H1 (cell line): ENCODE measurements at regions not wholly inside any gene's neighbourhood (a gene's known extent, or its start where the extent isn't known, plus 50 kb on each side); places are given as distances from the start of the nearest gene placed in this dataset.

ENCODE experiments used
- CTCF ChIA-PET: fragments of 300-600 bp; sonication (Branson Sonifier 250); formaldehyde crosslinking; loops from one replicate; lab custom pipeline; 2021; ENCODE audit not compliant: partially characterized antibody; lab: Charles Lee
- POLR2A ChIA-PET: fragments of 300-600 bp; sonication (Branson Sonifier 250); formaldehyde crosslinking; loops from one replicate; lab custom pipeline; 2021; ENCODE audit warnings: inconsistent platforms; ENCODE audit not compliant: partially characterized antibody; lab: Charles Lee
- DNase-seq, 2 experiments: peaks; one replicate each; pipeline versions ENCODE4 v3.0.0 to v3.0.0-alpha.2; 2010 to 2022; ENCODE audit warnings: low spot score in 2 of 2, low read depth in 1 of 2, mixed read lengths in 1 of 2
- FAIRE-seq: peaks from 2 replicates; lab custom pipeline; 2011; peaks lifted over from hg19 to GRCh38; lab: Jason Lieb, UNC
- H2AFZ ChIP-seq: 2 replicates; pipeline ENCODE4 v1.8.1; 2012; ENCODE audit warnings: low read length, inconsistent platforms
- H2AK5ac ChIP-seq: 2 replicates; pipeline ENCODE4 v1.6.1; 2013; ENCODE audit warnings: low read depth, low read length
- H2BK120ac ChIP-seq: replicated peaks from 2 replicates; pipeline ENCODE3; 2013; ENCODE audit warnings: low read depth, low read length, inconsistent platforms
- H2BK12ac ChIP-seq: 2 replicates; pipeline ENCODE4 v1.6.1; 2013; ENCODE audit warnings: low read depth, low read length
- H2BK15ac ChIP-seq: 2 replicates; pipeline ENCODE4 v1.6.1; 2013; ENCODE audit warnings: low read length
- H2BK20ac ChIP-seq: 2 replicates; pipeline ENCODE4 v1.6.1; 2013; ENCODE audit warnings: low read length
- H2BK5ac ChIP-seq: 2 replicates; pipeline ENCODE4 v1.6.1; 2013; ENCODE audit warnings: low read depth, low read length
- H3K14ac ChIP-seq: 2 replicates; pipeline ENCODE4 v1.6.1; 2013; ENCODE audit warnings: inconsistent platforms; ENCODE audit not compliant: insufficient read length
- H3K18ac ChIP-seq: 2 replicates; pipeline ENCODE4 v1.6.1; 2013; ENCODE audit warnings: low read length; ENCODE audit errors: extremely low read depth
- H3K23ac ChIP-seq: 2 replicates; pipeline ENCODE4 v1.6.1; 2013; ENCODE audit warnings: inconsistent platforms; ENCODE audit not compliant: insufficient read length
- H3K23me2 ChIP-seq: 2 replicates; pipeline ENCODE4 v1.6.1; 2013; ENCODE audit warnings: low read depth, low read length
- H3K27ac ChIP-seq: 2 replicates; pipeline ENCODE4 v1.6.1; 2011; ENCODE audit warnings: low read depth, low read length, inconsistent platforms
- H3K27me3 ChIP-seq, 4 experiments: replicated peaks in 1 of 4; 1 replicate in 1 of 4; 2 replicates in 3 of 4; pipeline versions ENCODE4 v1.6.1 to v1.8.1; 2011 to 2013; ENCODE audit warnings: low read length in 3 of 4, mild to moderate bottlenecking in 3 of 4, inconsistent platforms in 2 of 4, mixed read lengths in 2 of 4, moderate library complexity in 1 of 4; ENCODE audit not compliant: control insufficient read depth in 3 of 4, insufficient read depth in 3 of 4; ENCODE audit errors: extremely low read depth in 1 of 4
- H3K36me3 ChIP-seq, 4 experiments: 2 replicates each; pipeline versions ENCODE4 v1.6.1 to v1.8.1; 2011 to 2013; ENCODE audit warnings: mild to moderate bottlenecking in 4 of 4, low read length in 3 of 4, moderate library complexity in 2 of 4, control low read depth in 1 of 4, inconsistent platforms in 1 of 4; ENCODE audit not compliant: insufficient read depth in 4 of 4, control insufficient read depth in 2 of 4
- H3K4ac ChIP-seq: replicated peaks from 2 replicates; pipeline ENCODE3; 2013; ENCODE audit warnings: low read length, low read depth, mixed read lengths, inconsistent platforms; ENCODE audit not compliant: insufficient read length
- H3K4me1 ChIP-seq, 4 experiments: replicated peaks in 1 of 4; 1 replicate in 1 of 4; 2 replicates in 3 of 4; pipeline versions ENCODE4 v1.6.1 to v1.8.1; 2011 to 2013; ENCODE audit warnings: low read length in 3 of 4, inconsistent platforms in 2 of 4, mixed read lengths in 1 of 4; ENCODE audit not compliant: insufficient read depth in 4 of 4, control insufficient read depth in 3 of 4
- H3K4me2 ChIP-seq, 2 experiments: 2 replicates each; pipeline versions ENCODE4 v1.6.1 to v1.8.1; 2011 to 2013; ENCODE audit warnings: low read depth in 2 of 2, low read length in 2 of 2, control low read depth in 1 of 2, inconsistent platforms in 1 of 2, mild to moderate bottlenecking in 1 of 2; ENCODE audit not compliant: insufficient read depth in 1 of 2
- H3K4me3 ChIP-seq, 4 experiments: fragments of 200-600, 300-600 bp in 1 of 4; sonication (generic), shearing (Covaris generic), sonication (Bioruptor Twin) in 1 of 4; 2 replicates each; pipeline versions ENCODE4 v1.5.1 to v1.8.1; 2011 to 2016; ENCODE audit warnings: low read length in 4 of 4, low read depth in 3 of 4, control low read depth in 2 of 4, inconsistent platforms in 2 of 4, mild to moderate bottlenecking in 2 of 4, mixed read lengths in 1 of 4, moderate library complexity in 1 of 4; ENCODE audit not compliant: insufficient read depth in 2 of 4; ENCODE audit errors: extremely low read depth in 1 of 4
- H3K56ac ChIP-seq: replicated peaks from 2 replicates; pipeline ENCODE3; 2013; ENCODE audit warnings: low read depth, mild to moderate bottlenecking, mixed read lengths, low read length, inconsistent platforms; ENCODE audit not compliant: insufficient read length
- H3K79me1 ChIP-seq: 2 replicates; pipeline ENCODE4 v1.6.1; 2013; ENCODE audit warnings: low read depth, low read length, control low read depth
- H3K79me2 ChIP-seq, 2 experiments: 2 replicates each; pipeline versions ENCODE4 v1.6.1 to v1.8.1; 2012 to 2013; ENCODE audit warnings: low read length in 2 of 2, mild to moderate bottlenecking in 2 of 2, inconsistent platforms in 1 of 2; ENCODE audit not compliant: insufficient read depth in 2 of 2, control insufficient read depth in 1 of 2
- H3K9ac ChIP-seq, 4 experiments: replicated peaks in 1 of 4; 1 replicate in 1 of 4; 2 replicates in 3 of 4; pipeline versions ENCODE4 v1.6.1 to v1.8.1; 2011 to 2013; ENCODE audit warnings: low read depth in 3 of 4, low read length in 3 of 4, control low read depth in 2 of 4, mild to moderate bottlenecking in 2 of 4, moderate library complexity in 2 of 4, inconsistent platforms in 1 of 4; ENCODE audit errors: extremely low read depth in 1 of 4
- H3K9me3 ChIP-seq, 2 experiments: 2 replicates each; pipeline versions ENCODE4 v1.6.1 to v1.8.1; 2012 to 2013; ENCODE audit warnings: mild to moderate bottlenecking in 2 of 2, moderate library complexity in 2 of 2, control low read depth in 1 of 2, inconsistent platforms in 1 of 2, low read depth in 1 of 2, low read length in 1 of 2, mixed read lengths in 1 of 2; ENCODE audit not compliant: insufficient read depth in 2 of 2
- H4K20me1 ChIP-seq, 2 experiments: replicated peaks in 1 of 2; 2 replicates each; pipeline versions ENCODE3 to v1.8.1; 2011 to 2013; ENCODE audit warnings: inconsistent platforms in 2 of 2, low read length in 2 of 2, mild to moderate bottlenecking in 1 of 2; ENCODE audit not compliant: insufficient read depth in 2 of 2, control insufficient read depth in 1 of 2
- H4K5ac ChIP-seq: 2 replicates; pipeline ENCODE4 v1.6.1; 2013; ENCODE audit warnings: low read length, low read depth, mixed read lengths, inconsistent platforms; ENCODE audit not compliant: insufficient read length
- H4K8ac ChIP-seq: 2 replicates; pipeline ENCODE4 v1.8.0; 2013; ENCODE audit warnings: mild to moderate bottlenecking, moderate library complexity, low read length, inconsistent platforms; ENCODE audit not compliant: insufficient read depth; ENCODE audit errors: extremely low read depth
- H4K91ac ChIP-seq: replicated peaks from 2 replicates; pipeline ENCODE3; 2013; ENCODE audit warnings: low read length, mixed read lengths, inconsistent platforms; ENCODE audit not compliant: insufficient read length
- BCL11A ChIP-seq, 2 experiments: IDR thresholded peaks; one replicate each; pipeline ENCODE4 v1.6.1; 2011; ENCODE audit warnings: low read depth in 2 of 2, low read length in 2 of 2, mild to moderate bottlenecking in 2 of 2
- CHD1 ChIP-seq: IDR thresholded peaks from 2 replicates; pipeline ENCODE4 v1.6.1; 2012; ENCODE audit warnings: low read depth, low read length, improper control_type of control experiment
- CHD2 ChIP-seq: IDR thresholded peaks from 2 replicates; pipeline ENCODE4 v1.6.1; 2012; ENCODE audit warnings: low read length, improper control_type of control experiment
- JUND ChIP-seq: IDR thresholded peaks from 2 replicates; pipeline ENCODE4 v1.6.1; 2011; ENCODE audit warnings: mild to moderate bottlenecking, improper control_type of control experiment, low read length
- KDM5A ChIP-seq: fragments of 200-600 bp; IDR thresholded peaks from 2 replicates; pipeline ENCODE4 v1.7.1; 2012; ENCODE audit warnings: mild to moderate bottlenecking, low read length, inconsistent platforms, mixed read lengths
- PHF8 ChIP-seq: fragments of 200-600 bp; sonication (generic); conservative IDR thresholded peaks from 2 replicates; pipeline ENCODE4 v1.7.1; 2012; ENCODE audit warnings: low read depth, mild to moderate bottlenecking, inconsistent platforms, low read length, moderate library complexity
- POLR2A ChIP-seq, 2 experiments: IDR thresholded peaks; 1 replicate in 1 of 2; 2 replicates in 1 of 2; pipeline ENCODE4 v1.6.1; 2011; ENCODE audit warnings: low read depth in 2 of 2, low read length in 2 of 2, mild to moderate bottlenecking in 2 of 2; ENCODE audit errors: control extremely low read depth in 1 of 2
- POLR2AphosphoS5 ChIP-seq: IDR thresholded peaks from 2 replicates; pipeline ENCODE4 v1.6.1; 2011; ENCODE audit warnings: low read depth, low read length
- RAD21 ChIP-seq, 2 experiments: IDR thresholded peaks in 1 of 2; conservative IDR thresholded peaks in 1 of 2; 2 replicates each; pipeline ENCODE4 v1.6.1; 2011; ENCODE audit warnings: low read depth in 2 of 2, low read length in 2 of 2, improper control_type of control experiment in 1 of 2, inconsistent platforms in 1 of 2, mild to moderate bottlenecking in 1 of 2, moderate library complexity in 1 of 2
- RFX5 ChIP-seq: IDR thresholded peaks from 2 replicates; pipeline ENCODE4 v1.6.1; 2011; ENCODE audit warnings: low read depth, low read length, improper control_type of control experiment, borderline replicate concordance
- SRF ChIP-seq: IDR thresholded peaks from 2 replicates; pipeline ENCODE4 v1.6.1; 2011; ENCODE audit warnings: mild to moderate bottlenecking, low read depth, low read length, moderate library complexity
- WGBS, 2 experiments: shearing (Covaris generic) in 1 of 2; methylation state at CpG; one replicate each; pipeline versions ENCODE4 v1.1.6 to v1.1.7; 2013 to 2015; ENCODE audit warnings: low lambda C conversion rate in 2 of 2, mixed read lengths in 2 of 2, inconsistent platforms in 1 of 2, low coverage in 1 of 2, missing lambda C conversion rate in 1 of 2; ENCODE audit not compliant: insufficient replicate concordance in 2 of 2, insufficient coverage in 1 of 2, insufficient read length in 1 of 2; ENCODE audit errors: extremely low coverage in 1 of 2, missing lambda C conversion rate in 1 of 2; 5-methylcytosine and 5-hydroxymethylcytosine counted together
- TF ChIP-seq, protein P1 (sequence below): IDR thresholded peaks from 2 replicates; pipeline ENCODE4 v1.6.1; 2011; ENCODE audit warnings: low read length, improper control_type of control experiment

DNA sequence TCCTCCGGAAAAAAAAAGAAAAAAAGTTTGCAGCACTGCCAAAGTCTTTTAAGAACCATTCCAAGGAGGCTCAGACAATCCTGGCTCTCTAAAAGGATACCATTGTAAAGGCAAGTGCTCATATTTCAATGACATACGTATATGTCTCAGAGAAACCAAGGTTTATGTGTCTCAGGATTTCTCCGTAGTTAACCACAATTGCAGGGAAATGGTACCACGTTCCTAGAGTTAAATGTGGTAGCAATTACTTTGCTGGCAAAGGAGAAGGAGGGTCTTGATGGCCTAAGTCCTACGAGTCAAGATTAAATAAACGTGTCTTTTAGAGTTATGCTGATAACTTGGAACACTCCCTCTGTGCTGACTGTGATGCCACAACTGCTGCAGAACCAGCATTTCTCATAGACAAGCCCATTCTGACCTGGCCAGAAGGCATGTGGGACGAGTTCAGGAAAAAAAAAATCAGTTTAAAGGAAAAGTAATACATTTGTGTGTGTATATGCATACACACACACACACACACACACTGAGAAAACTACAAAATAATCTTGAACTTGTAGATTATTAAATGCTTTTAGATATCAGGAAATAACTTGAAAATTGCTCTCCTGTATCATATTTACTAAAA is 245.9 kb downstream of the FGFR2 start:
- H3K9ac ChIP-seq = no peak overlapping the region
- H3K9me3 ChIP-seq = peaks cover 0 to 2% of the 10 kb centered on the region in 2 experiments; a peak in 1 of 4 replicates
- no peaks in the 10 kb centered on the region for H3K27me3 ChIP-seq
- H2AK5ac ChIP-seq = no peak overlapping the region
- no peak for DNase-seq
- H3K27ac ChIP-seq = no peak overlapping the region
- no peaks in the 10 kb centered on the region; a peak in 1 of 8 replicates for H3K36me3 ChIP-seq
- H3K79me2 ChIP-seq = no peaks in the 10 kb centered on the region
- no peaks in the 10 kb centered on the region for H3K4me1 ChIP-seq
- H2BK15ac ChIP-seq = no peak overlapping the region
- no peak overlapping the region for H3K4ac ChIP-seq
- H3K56ac ChIP-seq = no peak overlapping the region
- CTCF ChIA-PET = no interaction called here
- POLR2A ChIA-PET = interaction anchor here (1.0 kb wide), 1 partner anchor 13 kb away, joined by 4 read pairs; no protein-coding TSS in a partner anchor
- no peak overlapping the region for H2BK12ac ChIP-seq
- no peak for TF ChIP-seq CHD1
- TF ChIP-seq KDM5A = no peak
- no peak for TF ChIP-seq POLR2AphosphoS5
- no peak for TF ChIP-seq CHD2
- no peak for TF ChIP-seq SRF
- TF ChIP-seq JUND = no peak
- TF ChIP-seq, protein P1, sequence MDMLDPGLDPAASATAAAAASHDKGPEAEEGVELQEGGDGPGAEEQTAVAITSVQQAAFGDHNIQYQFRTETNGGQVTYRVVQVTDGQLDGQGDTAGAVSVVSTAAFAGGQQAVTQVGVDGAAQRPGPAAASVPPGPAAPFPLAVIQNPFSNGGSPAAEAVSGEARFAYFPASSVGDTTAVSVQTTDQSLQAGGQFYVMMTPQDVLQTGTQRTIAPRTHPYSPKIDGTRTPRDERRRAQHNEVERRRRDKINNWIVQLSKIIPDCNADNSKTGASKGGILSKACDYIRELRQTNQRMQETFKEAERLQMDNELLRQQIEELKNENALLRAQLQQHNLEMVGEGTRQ = no peak
- no peak for TF ChIP-seq PHF8
- TF ChIP-seq RAD21 (IDR thresholded peaks at IDR 0.05 in 1 of 2, conservative IDR thresholded peaks at IDR 0.05 in 1 of 2; ENCODE audit: low read depth in 2 of 2, low read length in 2 of 2) = no peak
- TF ChIP-seq BCL11A (IDR thresholded peaks at IDR 0.05; ENCODE audit: low read depth in 2 of 2, low read length in 2 of 2) = no peak
- no peak for TF ChIP-seq RFX5
- no peak for TF ChIP-seq POLR2A (IDR thresholded peaks at IDR 0.05; ENCODE audit: control extremely low read depth in 1 of 2, low read depth in 2 of 2, low read length in 2 of 2)
- TF ChIP-seq, all 59 proteins: peak for 0
- Histone ChIP-seq H4K91ac (no peak overlapping the region), H3K4me2 (no peak overlapping the region), H3K14ac (no peak overlapping the region), H4K8ac (no peak overlapping the region), H3K23ac (no peak overlapping the region), H2BK5ac (no peak overlapping the region), H2BK20ac (no peak overlapping the region), H2BK120ac (no peak overlapping the region), H3K23me2 (no peaks in the 10 kb centered on the region), H3K18ac (no peak overlapping the region), H4K5ac (no peak overlapping the region), H3K4me3 (no peak overlapping the region), H3K79me1 (no peaks in the 10 kb centered on the region), H4K20me1 (no peaks in the 10 kb centered on the region), H2AFZ (no peak overlapping the region)
- 92% methylated on average over 7 of the region's 7 CpGs; no CpG with 5 or more reads in 1 of the 2 experiments for WGBS, 2 experiments
- no peak for FAIRE-seq
